CD4-positive, alpha-beta T cell (primary cell): ENCODE measurements at regions not wholly inside any gene's neighbourhood (a gene's known extent, or its start where the extent isn't known, plus 50 kb on each side); places are given as distances from the start of the nearest gene placed in this dataset.

Source experiments
- ATAC-seq: fragments of 200-7000 bp; cut with Tn5 transposase; one replicate; pipeline ENCODE4 v1.10.0; 2022; ENCODE audit warnings: mild to moderate bottlenecking; ENCODE audit not compliant: poor library complexity
- CTCF ChIA-PET: fragments of 350-600 bp; sonication (Branson Sonifier 250); formaldehyde crosslinking; loops from one replicate; lab custom pipeline; 2021; ENCODE audit warnings: antibody characterized with exemption, inconsistent platforms; lab: Charles Lee
- POLR2A ChIA-PET: fragments of 350-600 bp; sonication (Branson Sonifier 250); formaldehyde crosslinking; loops from one replicate; lab custom pipeline; 2021; ENCODE audit warnings: antibody characterized with exemption, inconsistent platforms; lab: Charles Lee
- DNase-seq, 14 experiments: peaks; one replicate each; pipeline ENCODE4 v3.0.0-alpha.2; 2013 to 2020; ENCODE audit warnings: mixed read lengths in 2 of 14
- H3K27ac ChIP-seq, 2 donors: one replicate each; pipeline versions ENCODE4 v1.5.1 to v1.7.0; 2013; ENCODE audit warnings: low read length in 2 of 2, low read depth in 1 of 2, mild to moderate bottlenecking in 1 of 2
- H3K27me3 ChIP-seq, 2 experiments: 1 replicate in 1 of 2; 2 replicates in 1 of 2; pipeline versions ENCODE4 v1.6.1 to v1.7.0; 2013; ENCODE audit warnings: low read length in 2 of 2, control low read depth in 1 of 2, mild to moderate bottlenecking in 1 of 2, moderate library complexity in 1 of 2; ENCODE audit not compliant: insufficient read depth in 2 of 2, control insufficient read depth in 1 of 2
- H3K36me3 ChIP-seq: one replicate; pipeline ENCODE4 v1.6.1; 2013; ENCODE audit warnings: low read length, control low read depth; ENCODE audit not compliant: insufficient read depth
- H3K4me1 ChIP-seq: one replicate; pipeline ENCODE4 v1.6.1; 2013; ENCODE audit warnings: low read length, control low read depth; ENCODE audit not compliant: insufficient read depth
- H3K4me3 ChIP-seq: one replicate; pipeline ENCODE4 v1.5.1; 2013; ENCODE audit warnings: mild to moderate bottlenecking, low read length, moderate library complexity
- H3K9me3 ChIP-seq, 2 experiments: 1 replicate in 1 of 2; 2 replicates in 1 of 2; pipeline versions ENCODE4 v1.6.1 to v1.7.0; 2013; ENCODE audit warnings: low read length in 2 of 2, mild to moderate bottlenecking in 2 of 2, control low read depth in 1 of 2, moderate library complexity in 1 of 2; ENCODE audit not compliant: control insufficient read depth in 1 of 2, insufficient read depth in 1 of 2
- H3K27ac Mint-ChIP-seq: one replicate; pipeline ENCODE4 v1.8.0; 2020; ENCODE audit warnings: mixed read lengths
- H3K27me3 Mint-ChIP-seq: one replicate; pipeline ENCODE4 v1.8.0; 2021; ENCODE audit warnings: mixed read lengths
- H3K36me3 Mint-ChIP-seq: one replicate; pipeline ENCODE4 v1.8.0; 2021; ENCODE audit warnings: low read depth, mixed read lengths
- H3K4me1 Mint-ChIP-seq: one replicate; pipeline ENCODE4 v1.8.0; 2021; ENCODE audit warnings: low read depth, mixed read lengths
- H3K4me3 Mint-ChIP-seq: one replicate; pipeline ENCODE4 v1.8.0; 2020; ENCODE audit warnings: mild to moderate bottlenecking, mixed read lengths
- H3K9me3 Mint-ChIP-seq: one replicate; pipeline ENCODE4 v1.8.0; 2020; ENCODE audit warnings: mixed read lengths
- intact Hi-C, 2 experiments: fragments of 100-400 bp; cut with DNase I in 1 of 2; cut with micrococcal nuclease in 1 of 2; formaldehyde crosslinking; loops; one replicate each; pipeline versions ENCODE4 v1.15.1 to v1.9.0; 2023 to 2025; cut with DNase I, micrococcal nuclease
- TF ChIP-seq, protein P1 (sequence below): fragments of 200-600 bp; IDR thresholded peaks from one replicate; pipeline ENCODE4 v1.8.0; 2022; ENCODE audit warnings: antibody characterized with exemption, mild to moderate bottlenecking

DNA sequence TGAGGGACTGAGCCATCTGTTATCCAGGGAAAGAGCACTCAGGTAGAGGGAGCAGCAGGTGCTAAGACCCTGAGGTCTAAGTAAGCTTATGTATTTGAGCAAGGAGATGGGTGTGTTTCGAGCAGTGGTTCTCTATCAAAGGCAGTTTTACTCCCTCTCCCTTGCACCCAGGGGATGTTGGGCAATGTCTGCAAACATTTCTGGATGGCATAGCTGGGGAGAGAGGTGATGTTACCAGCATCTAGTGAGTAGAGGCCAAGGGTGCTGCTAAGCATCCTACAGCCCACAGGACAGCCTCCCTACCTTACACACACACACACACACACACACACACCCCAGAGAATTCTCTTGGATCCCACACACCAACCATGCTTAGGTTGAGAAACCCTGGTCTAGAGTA lies 221.0 kb upstream of the PWP1 start:
- H3K4me3 Mint-ChIP-seq, result no peak overlapping the region
- TF ChIP-seq, protein P1, sequence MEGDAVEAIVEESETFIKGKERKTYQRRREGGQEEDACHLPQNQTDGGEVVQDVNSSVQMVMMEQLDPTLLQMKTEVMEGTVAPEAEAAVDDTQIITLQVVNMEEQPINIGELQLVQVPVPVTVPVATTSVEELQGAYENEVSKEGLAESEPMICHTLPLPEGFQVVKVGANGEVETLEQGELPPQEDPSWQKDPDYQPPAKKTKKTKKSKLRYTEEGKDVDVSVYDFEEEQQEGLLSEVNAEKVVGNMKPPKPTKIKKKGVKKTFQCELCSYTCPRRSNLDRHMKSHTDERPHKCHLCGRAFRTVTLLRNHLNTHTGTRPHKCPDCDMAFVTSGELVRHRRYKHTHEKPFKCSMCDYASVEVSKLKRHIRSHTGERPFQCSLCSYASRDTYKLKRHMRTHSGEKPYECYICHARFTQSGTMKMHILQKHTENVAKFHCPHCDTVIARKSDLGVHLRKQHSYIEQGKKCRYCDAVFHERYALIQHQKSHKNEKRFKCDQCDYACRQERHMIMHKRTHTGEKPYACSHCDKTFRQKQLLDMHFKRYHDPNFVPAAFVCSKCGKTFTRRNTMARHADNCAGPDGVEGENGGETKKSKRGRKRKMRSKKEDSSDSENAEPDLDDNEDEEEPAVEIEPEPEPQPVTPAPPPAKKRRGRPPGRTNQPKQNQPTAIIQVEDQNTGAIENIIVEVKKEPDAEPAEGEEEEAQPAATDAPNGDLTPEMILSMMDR, result no peak
- no peak overlapping the region for H3K27ac Mint-ChIP-seq
- no peaks in the 10 kb centered on the region for H3K27me3 Mint-ChIP-seq
- H3K27me3 ChIP-seq, result no peaks in the 10 kb centered on the region
- ChIA-PET POLR2A (no interaction called here), CTCF (no interaction called here)
- intact Hi-C loops, result no loop called here
- H3K9me3 ChIP-seq, result peaks cover 0 to 6% of the 10 kb centered on the region in 2 experiments
- ATAC-seq (no peak), DNase-seq (no peak)
- H3K4me1 Mint-ChIP-seq, result peaks cover 14% of the 10 kb centered on the region
- H3K36me3 ChIP-seq, result no peaks in the 10 kb centered on the region
- H3K4me3 ChIP-seq, result no peak overlapping the region
- H3K4me1 ChIP-seq, result peaks cover 9% of the 10 kb centered on the region
- no peaks in the 10 kb centered on the region for H3K36me3 Mint-ChIP-seq
- H3K27ac ChIP-seq, result no peak overlapping the region
- no peaks in the 10 kb centered on the region for H3K9me3 Mint-ChIP-seq

DNA sequence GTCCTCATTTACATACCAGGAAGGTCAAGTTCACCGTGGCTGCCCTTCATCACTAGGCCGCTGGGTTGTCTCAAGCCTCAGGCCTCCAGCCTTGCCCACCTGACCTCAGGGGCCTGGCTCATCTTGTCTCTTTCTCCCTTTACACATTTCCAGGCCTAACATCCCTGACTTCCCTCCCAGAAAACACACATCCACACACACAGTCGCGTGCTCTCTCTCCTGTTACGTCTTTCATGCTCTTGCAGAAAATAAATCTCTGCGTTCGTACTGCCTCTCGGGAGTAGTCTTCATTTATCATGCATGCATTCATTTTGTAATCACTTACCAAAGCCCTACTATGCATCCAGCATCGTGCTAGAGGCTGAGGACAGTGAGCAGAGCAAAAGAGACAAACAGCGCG lies 220.0 kb upstream of the PWP1 start:
- H3K4me3 ChIP-seq, result no peak overlapping the region
- H3K4me1 ChIP-seq, result peaks cover 13% of the 10 kb centered on the region
- no peaks in the 10 kb centered on the region for H3K27me3 ChIP-seq
- Mint-ChIP-seq H3K4me3 (no peak overlapping the region), H3K9me3 (no peaks in the 10 kb centered on the region), H3K27me3 (no peaks in the 10 kb centered on the region), H3K27ac (no peak overlapping the region), H3K36me3 (no peaks in the 10 kb centered on the region), H3K4me1 (peaks cover 14% of the 10 kb centered on the region)
- ATAC-seq (no peak), DNase-seq (no peak)
- no peak overlapping the region for H3K27ac ChIP-seq
- TF ChIP-seq, protein P1, result no peak
- intact Hi-C loops, result no loop called here
- no peaks in the 10 kb centered on the region for H3K9me3 ChIP-seq
- H3K36me3 ChIP-seq, result no peaks in the 10 kb centered on the region
- POLR2A ChIA-PET, result no interaction called here
- CTCF ChIA-PET, result no interaction called here

DNA sequence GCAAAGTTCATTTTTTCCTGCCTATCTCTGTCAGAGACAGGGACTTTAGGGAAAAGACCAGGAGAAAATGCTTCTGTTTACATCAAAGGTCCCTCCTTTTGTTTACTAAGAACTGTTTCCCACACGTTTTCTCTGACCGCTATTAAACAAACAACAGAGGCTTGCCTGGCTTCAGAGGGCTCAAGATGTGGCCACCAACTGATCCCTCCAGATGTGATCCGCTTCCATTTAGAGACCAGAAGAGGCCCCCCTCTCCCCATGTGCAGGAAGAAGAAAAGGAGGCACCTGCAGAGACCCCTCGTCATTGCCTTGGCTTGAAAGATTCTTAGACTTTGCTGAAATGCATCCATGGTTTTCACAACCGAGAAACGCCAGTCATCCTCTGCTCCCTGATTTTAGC lies 217.9 kb upstream of the PWP1 start:
- peaks cover 23% of the 10 kb centered on the region for H3K4me1 Mint-ChIP-seq

More for the DNA sequence above, 217.9 kb upstream of the PWP1 start:
- intact Hi-C loops, result no loop called here
- Histone ChIP-seq H3K27me3 (no peaks in the 10 kb centered on the region), H3K27ac (no peak overlapping the region), H3K4me3 (no peak overlapping the region), H3K9me3 (no peaks in the 10 kb centered on the region), H3K36me3 (no peaks in the 10 kb centered on the region), H3K4me1 (peaks cover 11% of the 10 kb centered on the region)
- ChIA-PET POLR2A (no interaction called here), CTCF (no interaction called here)
- H3K27ac Mint-ChIP-seq, result no peak overlapping the region
- no peaks in the 10 kb centered on the region for H3K9me3 Mint-ChIP-seq
- TF ChIP-seq, protein P1, result no peak
- H3K27me3 Mint-ChIP-seq, result no peaks in the 10 kb centered on the region
- H3K36me3 Mint-ChIP-seq, result no peaks in the 10 kb centered on the region
- H3K4me3 Mint-ChIP-seq, result no peak overlapping the region
- ATAC-seq (no peak), DNase-seq (no peak)
